Sigmoid colon (tissue), 4 donors: ENCODE measurements at regions not wholly inside any gene's neighbourhood (a gene's known extent, or its start where the extent isn't known, plus 50 kb on each side); places are given as distances from the start of the nearest gene placed in this dataset.

Source experiments
- EP300 ChIP-seq, 4 donors: sonication (generic); formaldehyde crosslinking; IDR thresholded peaks; one replicate each; pipeline ENCODE4 v1.6.1; 2017; ENCODE audit warnings: antibody characterized with exemption in 4 of 4
- POLR2A ChIP-seq, 2 donors: fragments of 450-650 bp; IDR thresholded peaks; one replicate each; pipeline ENCODE4 v1.6.1; 2016; ENCODE audit warnings: antibody characterized with exemption in 2 of 2, mild to moderate bottlenecking in 2 of 2, moderate library complexity in 2 of 2
- TF ChIP-seq, protein P1 (sequence below), 4 experiments: fragments of 450-650 bp in 3 of 4; fragments of 200-600 bp in 1 of 4; IDR thresholded peaks; one replicate each; pipeline ENCODE4 v1.5.1; 2016 to 2019; ENCODE audit warnings: antibody characterized with exemption in 4 of 4, mild to moderate bottlenecking in 3 of 4, moderate library complexity in 2 of 4

- TF ChIP-seq, protein P1, sequence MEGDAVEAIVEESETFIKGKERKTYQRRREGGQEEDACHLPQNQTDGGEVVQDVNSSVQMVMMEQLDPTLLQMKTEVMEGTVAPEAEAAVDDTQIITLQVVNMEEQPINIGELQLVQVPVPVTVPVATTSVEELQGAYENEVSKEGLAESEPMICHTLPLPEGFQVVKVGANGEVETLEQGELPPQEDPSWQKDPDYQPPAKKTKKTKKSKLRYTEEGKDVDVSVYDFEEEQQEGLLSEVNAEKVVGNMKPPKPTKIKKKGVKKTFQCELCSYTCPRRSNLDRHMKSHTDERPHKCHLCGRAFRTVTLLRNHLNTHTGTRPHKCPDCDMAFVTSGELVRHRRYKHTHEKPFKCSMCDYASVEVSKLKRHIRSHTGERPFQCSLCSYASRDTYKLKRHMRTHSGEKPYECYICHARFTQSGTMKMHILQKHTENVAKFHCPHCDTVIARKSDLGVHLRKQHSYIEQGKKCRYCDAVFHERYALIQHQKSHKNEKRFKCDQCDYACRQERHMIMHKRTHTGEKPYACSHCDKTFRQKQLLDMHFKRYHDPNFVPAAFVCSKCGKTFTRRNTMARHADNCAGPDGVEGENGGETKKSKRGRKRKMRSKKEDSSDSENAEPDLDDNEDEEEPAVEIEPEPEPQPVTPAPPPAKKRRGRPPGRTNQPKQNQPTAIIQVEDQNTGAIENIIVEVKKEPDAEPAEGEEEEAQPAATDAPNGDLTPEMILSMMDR (IDR thresholded peaks at IDR 0.05) = no peak
- TF ChIP-seq POLR2A (IDR thresholded peaks at IDR 0.05) (no peak), EP300 (IDR thresholded peaks at IDR 0.05) (no peak)
These were observed 53.6 kb upstream of the EIF5 start for GRCh38 chr14:103280278-103280928.
